PC-9 (cell line): ENCODE measurements at regions not wholly inside any gene's neighbourhood (a gene's known extent, or its start where the extent isn't known, plus 50 kb on each side); places are given as distances from the start of the nearest gene placed in this dataset.

Experiments
- EZH2 ChIP-seq: fragments of 200-600 bp; sonication (generic); IDR thresholded peaks from 2 replicates; pipeline ENCODE4 v1.8.0; 2017; ENCODE audit warnings: antibody characterized with exemption, low read depth
- TF ChIP-seq, protein P1 (sequence below): fragments of 200-600 bp; sonication (generic); conservative IDR thresholded peaks from 2 replicates; pipeline ENCODE4 v1.6.1; 2017; ENCODE audit warnings: mixed run types, antibody characterized with exemption, mild to moderate bottlenecking, moderate library complexity

DNA sequence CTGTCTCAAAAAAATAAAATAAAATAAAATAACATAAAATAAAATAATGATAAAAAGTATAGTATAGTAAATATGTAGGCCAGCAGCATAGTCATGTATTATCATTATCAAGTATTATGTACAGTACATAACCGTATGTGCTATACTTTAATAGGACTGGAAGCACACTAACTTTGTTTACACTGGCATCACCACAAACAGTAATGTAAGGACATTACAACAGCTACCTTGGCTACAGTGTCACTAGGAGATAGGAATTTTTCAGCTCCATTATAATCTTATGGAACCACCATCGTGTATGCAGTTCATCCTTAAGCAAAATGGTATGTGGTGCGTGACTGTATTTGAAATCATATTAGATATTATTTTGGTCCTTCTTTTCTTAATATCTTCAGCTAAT, 1163.5 kb upstream of the LRRTM3 start:
- no peak for TF ChIP-seq EZH2
- TF ChIP-seq, protein P1, sequence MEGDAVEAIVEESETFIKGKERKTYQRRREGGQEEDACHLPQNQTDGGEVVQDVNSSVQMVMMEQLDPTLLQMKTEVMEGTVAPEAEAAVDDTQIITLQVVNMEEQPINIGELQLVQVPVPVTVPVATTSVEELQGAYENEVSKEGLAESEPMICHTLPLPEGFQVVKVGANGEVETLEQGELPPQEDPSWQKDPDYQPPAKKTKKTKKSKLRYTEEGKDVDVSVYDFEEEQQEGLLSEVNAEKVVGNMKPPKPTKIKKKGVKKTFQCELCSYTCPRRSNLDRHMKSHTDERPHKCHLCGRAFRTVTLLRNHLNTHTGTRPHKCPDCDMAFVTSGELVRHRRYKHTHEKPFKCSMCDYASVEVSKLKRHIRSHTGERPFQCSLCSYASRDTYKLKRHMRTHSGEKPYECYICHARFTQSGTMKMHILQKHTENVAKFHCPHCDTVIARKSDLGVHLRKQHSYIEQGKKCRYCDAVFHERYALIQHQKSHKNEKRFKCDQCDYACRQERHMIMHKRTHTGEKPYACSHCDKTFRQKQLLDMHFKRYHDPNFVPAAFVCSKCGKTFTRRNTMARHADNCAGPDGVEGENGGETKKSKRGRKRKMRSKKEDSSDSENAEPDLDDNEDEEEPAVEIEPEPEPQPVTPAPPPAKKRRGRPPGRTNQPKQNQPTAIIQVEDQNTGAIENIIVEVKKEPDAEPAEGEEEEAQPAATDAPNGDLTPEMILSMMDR, result no peak
